GM12865 (cell line): ENCODE measurements at regions not wholly inside any gene's neighbourhood (a gene's known extent, or its start where the extent isn't known, plus 50 kb on each side); places are given as distances from the start of the nearest gene placed in this dataset.

Source experiments
- DNase-seq: peaks from one replicate; pipeline ENCODE4 v3.0.0; 2010; ENCODE audit warnings: low read depth
- H3K4me3 ChIP-seq: 2 replicates; pipeline ENCODE4 v1.5.1; 2011; ENCODE audit warnings: mild to moderate bottlenecking, low read depth, low read length, control low read depth
- CTCF ChIP-seq: IDR thresholded peaks from 2 replicates; pipeline ENCODE4 v1.5.1; 2011; ENCODE audit warnings: low read length, control low read depth, low read depth, inconsistent platforms; ENCODE audit not compliant: insufficient read depth; ENCODE audit errors: missing control alignments

- no peak for DNase-seq
- TF ChIP-seq CTCF = no peak
- H3K4me3 ChIP-seq = no peak overlapping the region
Observed at GRCh38 chr20:50252701-50253100, 62.1 kb downstream of the CEBPB start.

GRCh38 chr20:50253101-50253500 is 62.5 kb downstream of the CEBPB start:
- no peak for TF ChIP-seq CTCF
- no peak overlapping the region for H3K4me3 ChIP-seq
- DNase-seq = no peak

DNA sequence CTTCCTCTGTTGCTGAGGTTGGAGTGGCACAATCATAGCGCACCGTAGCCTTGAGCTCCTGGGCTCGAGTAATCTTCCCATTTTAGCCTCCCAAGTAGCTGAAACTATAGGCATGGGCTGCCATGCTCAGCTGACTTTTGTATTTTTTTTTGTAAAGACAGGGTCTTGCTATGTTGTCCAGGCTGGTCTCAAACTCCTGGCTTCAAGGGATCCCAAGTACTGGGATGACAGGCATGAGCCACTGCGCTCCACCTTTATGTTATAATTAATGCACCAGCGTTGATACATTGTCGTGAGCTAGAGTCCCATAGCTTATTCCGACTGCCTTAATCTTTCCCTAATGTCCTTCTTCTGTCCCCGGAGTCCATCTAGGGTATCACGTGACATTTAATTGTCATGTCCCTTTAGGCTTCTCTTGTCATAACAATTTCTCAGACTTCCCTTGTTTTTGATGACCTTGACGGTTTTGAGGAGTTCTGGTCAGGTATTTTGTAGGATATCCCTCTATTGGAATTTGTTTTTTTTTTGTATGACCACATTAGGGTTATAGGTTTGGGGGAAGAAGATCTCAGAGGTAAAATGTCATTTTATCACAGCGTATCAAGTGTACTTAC is 63.9 kb downstream of the CEBPB start:
- H3K4me3 ChIP-seq = no peak overlapping the region
- no peak for DNase-seq
- no peak for TF ChIP-seq CTCF

DNA sequence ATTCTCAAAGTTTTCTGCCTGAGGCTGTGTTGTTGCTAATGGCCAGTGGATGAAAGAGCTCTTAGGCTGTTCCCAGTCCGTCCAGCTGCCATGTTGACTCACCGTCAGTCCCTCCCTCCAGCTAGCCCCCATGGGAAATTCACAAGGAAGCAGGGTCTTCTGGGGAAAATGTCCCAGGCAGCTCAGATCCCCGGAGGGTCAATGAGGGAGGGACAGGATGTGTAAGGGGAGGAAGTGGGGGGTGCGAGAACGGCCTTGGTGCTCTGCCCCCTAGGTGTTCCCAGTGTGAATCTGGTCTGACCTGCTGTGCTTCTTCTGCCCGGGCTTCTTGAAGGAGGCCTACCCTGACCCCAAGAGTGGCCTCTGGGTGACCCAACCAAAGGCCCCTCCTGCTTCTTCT is 65.9 kb downstream of the CEBPB start:
- no peak for DNase-seq
- no peak overlapping the region for H3K4me3 ChIP-seq
- TF ChIP-seq CTCF = no peak

GRCh38 chr20:50257860-50258259 is 67.2 kb downstream of the CEBPB start:
- no peak for TF ChIP-seq CTCF
- H3K4me3 ChIP-seq = no peak overlapping the region
- no peak for DNase-seq

DNA sequence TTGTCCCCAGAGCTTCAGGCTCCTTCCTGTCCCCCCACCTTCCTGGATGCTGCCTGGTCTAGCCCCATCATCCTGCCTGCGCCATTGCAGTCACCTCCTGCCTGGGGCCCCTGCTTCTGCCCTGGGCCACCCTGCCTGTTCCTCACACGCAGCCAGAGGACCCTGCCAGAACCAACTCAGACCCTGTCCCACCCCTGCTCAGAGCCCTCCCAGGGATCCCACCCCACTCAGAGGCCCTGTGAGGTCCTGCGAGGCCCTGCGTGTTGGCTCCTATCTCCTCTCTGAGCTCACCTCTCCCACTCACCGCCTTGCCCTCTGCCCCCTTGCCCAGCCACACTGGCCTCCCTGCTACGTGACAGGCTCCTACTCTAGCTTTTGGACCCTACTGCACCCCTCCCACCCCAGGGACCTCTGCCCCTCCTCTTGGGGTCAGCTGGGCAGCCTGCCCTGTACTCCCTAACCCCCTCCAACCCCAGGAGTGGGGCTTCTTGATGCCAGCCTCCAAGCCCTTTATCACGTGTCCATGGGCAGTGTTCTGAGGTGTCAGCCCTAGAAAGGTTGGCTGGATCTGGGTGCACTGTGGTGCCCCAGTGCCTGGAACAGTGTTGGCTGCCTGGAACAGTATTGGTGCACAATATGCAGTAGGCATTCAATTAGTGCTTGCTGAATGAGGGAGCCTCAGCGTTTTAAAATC is 68.3 kb downstream of the CEBPB start:
- no peak for TF ChIP-seq CTCF
- DNase-seq = no peak

More for the DNA sequence above, 68.3 kb downstream of the CEBPB start:
- H3K4me3 ChIP-seq = no peak overlapping the region
